ENCODE measurements at regions not wholly inside any gene's neighbourhood (a gene's known extent, or its start where the extent isn't known, plus 50 kb on each side); places are given as distances from the start of the nearest gene placed in this dataset.

GRCh38 chr9:117541181-117541580 is 126.3 kb upstream of the ASTN2 start:
- POLR2A ChIA-PET = no interaction called here
- Histone ChIP-seq H3K4me3 (ENCODE audit: low read depth, low read length, poor library complexity, severe bottlenecking) (no peak overlapping the region), H3K4me1 (ENCODE audit: insufficient read depth, low read length, poor library complexity, severe bottlenecking) (no peaks in the 10 kb centered on the region), H3K79me2 (ENCODE audit: insufficient read depth, low read depth, low read length) (no peaks in the 10 kb centered on the region), H4K20me1 (ENCODE audit: insufficient read depth, low read length) (no peaks in the 10 kb centered on the region), H3K9me2 (ENCODE audit: insufficient read depth, low read length) (no peaks in the 10 kb centered on the region), H3K27ac (ENCODE audit: low read depth, low read length, poor library complexity, severe bottlenecking) (no peak overlapping the region), H2AFZ (ENCODE audit: low read length) (no peak overlapping the region), H3K4me2 (ENCODE audit: low read length) (no peak overlapping the region), H3K36me3 (ENCODE audit: insufficient read depth, low read length) (no peaks in the 10 kb centered on the region), H3K9me3 (ENCODE audit: low read length) (no peaks in the 10 kb centered on the region)
- TF ChIP-seq CTCF (conservative IDR thresholded peaks at IDR 0.05; ENCODE audit: low read length) (no peak), EZH2phosphoT487 (IDR thresholded peaks at IDR 0.05; ENCODE audit: borderline replicate concordance, low read depth, low read length) (no peak)
- CTCF ChIA-PET (ENCODE audit: unreplicated experiment) = no interaction called here
- no TSS peak for BruUV-seq (replicated peaks)
- DNase-seq (ENCODE audit: low spot score) = no peak
- intact Hi-C loops (cut with micrococcal nuclease; ENCODE audit: unreplicated experiment) = no loop called here

- H3K9me3 ChIP-seq (ENCODE audit: low read length) = no peaks in the 10 kb centered on the region
- H3K9me2 ChIP-seq (ENCODE audit: insufficient read depth, low read length) = no peaks in the 10 kb centered on the region
- no peaks in the 10 kb centered on the region for H3K36me3 ChIP-seq (ENCODE audit: insufficient read depth, low read length)
- TF ChIP-seq EZH2phosphoT487 (IDR thresholded peaks at IDR 0.05; ENCODE audit: borderline replicate concordance, low read depth, low read length) (no peak), CTCF (conservative IDR thresholded peaks at IDR 0.05; ENCODE audit: low read length) (no peak)
- ChIA-PET POLR2A (no interaction called here), CTCF (ENCODE audit: unreplicated experiment) (no interaction called here)
- H2AFZ ChIP-seq (ENCODE audit: low read length) = no peak overlapping the region
- H3K27ac ChIP-seq (ENCODE audit: low read depth, low read length, poor library complexity, severe bottlenecking) = no peak overlapping the region
- H3K79me2 ChIP-seq (ENCODE audit: insufficient read depth, low read depth, low read length) = no peaks in the 10 kb centered on the region
- BruUV-seq (replicated peaks) = no TSS peak
- H3K4me3 ChIP-seq (ENCODE audit: low read depth, low read length, poor library complexity, severe bottlenecking) = no peak overlapping the region
- intact Hi-C loops (cut with micrococcal nuclease; ENCODE audit: unreplicated experiment) = no loop called here
- DNase-seq (ENCODE audit: low spot score) = no peak
- H3K4me2 ChIP-seq (ENCODE audit: low read length) = no peak overlapping the region
- H3K4me1 ChIP-seq (ENCODE audit: insufficient read depth, low read length, poor library complexity, severe bottlenecking) = no peaks in the 10 kb centered on the region
- H4K20me1 ChIP-seq (ENCODE audit: insufficient read depth, low read length) = no peaks in the 10 kb centered on the region
Observed at GRCh38 chr9:117535973-117536372, 121.1 kb upstream of the ASTN2 start.

GRCh38 chr9:117535434-117535833 is 120.6 kb upstream of the ASTN2 start:
- BruUV-seq (replicated peaks) = no TSS peak
- CTCF ChIA-PET (ENCODE audit: unreplicated experiment) = no interaction called here
- H3K9me2 ChIP-seq (ENCODE audit: insufficient read depth, low read length) = no peaks in the 10 kb centered on the region

More at GRCh38 chr9:117535434-117535833, 120.6 kb upstream of the ASTN2 start:
- no peaks in the 10 kb centered on the region for H3K36me3 ChIP-seq (ENCODE audit: insufficient read depth, low read length)
- H3K79me2 ChIP-seq (ENCODE audit: insufficient read depth, low read depth, low read length) = no peaks in the 10 kb centered on the region
- TF ChIP-seq EZH2phosphoT487 (IDR thresholded peaks at IDR 0.05; ENCODE audit: borderline replicate concordance, low read depth, low read length) (no peak), CTCF (conservative IDR thresholded peaks at IDR 0.05; ENCODE audit: low read length) (no peak)
- POLR2A ChIA-PET = no interaction called here
- H3K4me1 ChIP-seq (ENCODE audit: insufficient read depth, low read length, poor library complexity, severe bottlenecking) = no peaks in the 10 kb centered on the region
- H4K20me1 ChIP-seq (ENCODE audit: insufficient read depth, low read length) = no peaks in the 10 kb centered on the region
- H3K9me3 ChIP-seq (ENCODE audit: low read length) = no peaks in the 10 kb centered on the region
- H2AFZ ChIP-seq (ENCODE audit: low read length) = no peak overlapping the region
- H3K4me3 ChIP-seq (ENCODE audit: low read depth, low read length, poor library complexity, severe bottlenecking) = no peak overlapping the region
- H3K27ac ChIP-seq (ENCODE audit: low read depth, low read length, poor library complexity, severe bottlenecking) = no peak overlapping the region
- intact Hi-C loops (cut with micrococcal nuclease; ENCODE audit: unreplicated experiment) = no loop called here
- no peak overlapping the region for H3K4me2 ChIP-seq (ENCODE audit: low read length)
- DNase-seq (ENCODE audit: low spot score) = no peak
